Stimulated activated CD8-positive, alpha-beta memory T cell treated with anti-CD3 and anti-CD28 coated beads, Interleukin-12 subunit alpha, Interleukin-12 subunit beta, amount 100 ng/mL, for 24 hours (primary cell): ENCODE measurements at regions not wholly inside any gene's neighbourhood (a gene's known extent, or its start where the extent isn't known, plus 50 kb on each side); places are given as distances from the start of the nearest gene placed in this dataset.

ENCODE experiments used
- DNase-seq: peaks from one replicate; pipeline ENCODE4 v3.0.0-alpha.2; 2020; ENCODE audit errors: extremely low read depth

- DNase-seq: no peak
Observed at GRCh38 chr22:25350551-25350971, 131.1 kb downstream of the CRYBB2 start.

- DNase-seq: no peak
Observed at GRCh38 chr22:25351631-25352293, 132.3 kb downstream of the CRYBB2 start.

GRCh38 chr22:25352294-25352680 is 132.8 kb downstream of the CRYBB2 start:
- no peak for DNase-seq

GRCh38 chr22:25353516-25354445 is 134.3 kb downstream of the CRYBB2 start:
- no peak for DNase-seq

GRCh38 chr22:25354456-25354855 is 135.0 kb downstream of the CRYBB2 start:
- no peak for DNase-seq

- no peak for DNase-seq
Observed at GRCh38 chr22:25357132-25357455, 137.7 kb downstream of the CRYBB2 start.

- no peak for DNase-seq
Observed at GRCh38 chr22:25357606-25358420, 138.4 kb downstream of the CRYBB2 start.

GRCh38 chr22:25358421-25359170 is 139.2 kb downstream of the CRYBB2 start:
- DNase-seq: no peak

- DNase-seq: no peak
Observed at GRCh38 chr22:25359601-25360261, 140.3 kb downstream of the CRYBB2 start.

GRCh38 chr22:25360411-25360810 is 141.0 kb downstream of the CRYBB2 start:
- no peak for DNase-seq

GRCh38 chr22:25360891-25361645 is 141.6 kb downstream of the CRYBB2 start:
- DNase-seq: no peak

- no peak for DNase-seq
Observed at GRCh38 chr22:25361899-25362214, 142.4 kb downstream of the CRYBB2 start.

GRCh38 chr22:25362215-25362882 is 142.9 kb downstream of the CRYBB2 start:
- peak; percentile 24 for DNase-seq

- DNase-seq: no peak
Observed at GRCh38 chr22:25362883-25363240, 143.4 kb downstream of the CRYBB2 start.

- no peak for DNase-seq
Observed at GRCh38 chr22:25363474-25363873, 144.0 kb downstream of the CRYBB2 start.

GRCh38 chr22:25364281-25364680 is 144.8 kb downstream of the CRYBB2 start:
- no peak for DNase-seq

GRCh38 chr22:25364736-25365241 is 145.3 kb downstream of the CRYBB2 start:
- DNase-seq: no peak

- no peak for DNase-seq
Observed at GRCh38 chr22:25365491-25366261, 146.2 kb downstream of the CRYBB2 start.

GRCh38 chr22:25366408-25366807 is 147.0 kb downstream of the CRYBB2 start:
- DNase-seq: no peak
